Fibroblast of upper back skin (primary cell): ENCODE measurements at regions not wholly inside any gene's neighbourhood (a gene's known extent, or its start where the extent isn't known, plus 50 kb on each side); places are given as distances from the start of the nearest gene placed in this dataset.
A peak's percentile ranks its signal among the peaks of the same experiment; 100 is the strongest.

Experiments
- DNase-seq: peaks from one replicate; pipeline ENCODE4 v3.0.0-alpha.2; 2013

- peak; percentile 36 for DNase-seq
These were observed 100.5 kb downstream of the AASDH start for GRCh38 chr4:56286763-56287162.

- DNase-seq: no peak
These were observed 103.9 kb downstream of the AASDH start for GRCh38 chr4:56283375-56283774.

GRCh38 chr4:56282004-56282403 lies 105.3 kb downstream of the AASDH start:
- no peak for DNase-seq

- peak; percentile 30 for DNase-seq
These were observed 110.7 kb downstream of the AASDH start for GRCh38 chr4:56276547-56276946.

GRCh38 chr4:56273391-56273790 lies 113.9 kb downstream of the AASDH start:
- no peak for DNase-seq

- no peak for DNase-seq
These were observed 114.4 kb downstream of the AASDH start for GRCh38 chr4:56272927-56273326.

GRCh38 chr4:56272003-56272402 lies 115.3 kb downstream of the AASDH start:
- no peak for DNase-seq

- peak; percentile 34 for DNase-seq
These were observed 116.2 kb downstream of the AASDH start for GRCh38 chr4:56271131-56271530.

GRCh38 chr4:56267558-56267957 lies 119.7 kb downstream of the AASDH start:
- DNase-seq: no peak

GRCh38 chr4:56264873-56265272 lies 122.4 kb downstream of the AASDH start:
- no peak for DNase-seq

- DNase-seq: no peak
These were observed 126.3 kb downstream of the AASDH start for GRCh38 chr4:56261027-56261426.

- no peak for DNase-seq
These were observed 127.0 kb downstream of the AASDH start for GRCh38 chr4:56260320-56260719.

- peak; percentile 3 for DNase-seq
These were observed 127.6 kb downstream of the AASDH start for GRCh38 chr4:56259655-56260054.

GRCh38 chr4:56255820-56256219 lies 131.5 kb downstream of the AASDH start:
- DNase-seq: peak; percentile 3

GRCh38 chr4:56253666-56254305 lies 133.5 kb downstream of the AASDH start:
- no peak for DNase-seq

GRCh38 chr4:56252561-56253152 lies 134.6 kb downstream of the AASDH start:
- DNase-seq: no peak

- DNase-seq: no peak
These were observed 135.7 kb downstream of the AASDH start for GRCh38 chr4:56251556-56251955.

- peak; percentile 59 for DNase-seq
These were observed 136.5 kb downstream of the AASDH start for GRCh38 chr4:56250776-56251175.

- no peak for DNase-seq
These were observed 139.6 kb downstream of the AASDH start for GRCh38 chr4:56247646-56248045.

GRCh38 chr4:56246233-56246610 lies 141.1 kb downstream of the AASDH start:
- DNase-seq: no peak

- DNase-seq: no peak
These were observed 141.6 kb downstream of the AASDH start for GRCh38 chr4:56245547-56246232.

- DNase-seq: no peak
These were observed 142.6 kb downstream of the AASDH start for GRCh38 chr4:56244681-56245080.

- no peak for DNase-seq
These were observed 144.2 kb downstream of the AASDH start for GRCh38 chr4:56243107-56243506.

- no peak for DNase-seq
These were observed 145.8 kb downstream of the AASDH start for GRCh38 chr4:56241500-56241899.
